A673 (cell line): ENCODE measurements at regions not wholly inside any gene's neighbourhood (a gene's known extent, or its start where the extent isn't known, plus 50 kb on each side); places are given as distances from the start of the nearest gene placed in this dataset.

Source experiments
- BruUV-seq: library from RNA; stranded (reverse); fragments of 400-500 nt; replicated peaks from 2 replicates; lab custom pipeline; 2021; lab: Mats Ljungman, UMichigan
- CTCF ChIA-PET: fragments of 300-600 bp; sonication (Branson Sonifier 250); formaldehyde crosslinking; loops from one replicate; lab custom pipeline; 2022; ENCODE audit warnings: antibody characterized with exemption; lab: Charles Lee
- POLR2A ChIA-PET: fragments of 300-600 bp; sonication (Branson Sonifier 250); formaldehyde crosslinking; loops from one replicate; lab custom pipeline; 2022; ENCODE audit warnings: antibody characterized with exemption; ENCODE audit not compliant: low non-redundant PET; lab: Charles Lee
- DNase-seq: peaks from one replicate; pipeline ENCODE4 v3.0.0-alpha.2; 2015; ENCODE audit warnings: low spot score
- H3K27ac ChIP-seq: fragments of 200-600 bp; sonication (generic); 2 replicates; pipeline ENCODE4 v1.5.1; 2016; ENCODE audit warnings: mixed run types, low read depth, mild to moderate bottlenecking, mixed read lengths, antibody characterized with exemption, low read length; ENCODE audit not compliant: poor library complexity, severe bottlenecking
- H3K27me3 ChIP-seq: fragments of 200-600 bp; sonication (generic); replicated peaks from 2 replicates; pipeline ENCODE4 v1.6.1; 2017; ENCODE audit warnings: mixed run types, low read depth, mild to moderate bottlenecking, mixed read lengths, antibody characterized with exemption, low read length; ENCODE audit not compliant: insufficient read depth, poor library complexity
- H3K36me3 ChIP-seq: fragments of 200-600 bp; sonication (generic); 2 replicates; pipeline ENCODE4 v1.6.1; 2016; ENCODE audit warnings: mixed run types, mild to moderate bottlenecking, mixed read lengths, antibody characterized with exemption, low read length; ENCODE audit not compliant: insufficient read depth, poor library complexity, severe bottlenecking
- H3K4me1 ChIP-seq: fragments of 200-600 bp; sonication (generic); 2 replicates; pipeline ENCODE4 v1.6.1; 2017; ENCODE audit warnings: mixed run types, mild to moderate bottlenecking, mixed read lengths, antibody characterized with exemption, low read length; ENCODE audit not compliant: insufficient read depth, poor library complexity, severe bottlenecking
- H3K4me3 ChIP-seq: fragments of 200-600 bp; sonication (generic); 2 replicates; pipeline ENCODE4 v1.5.1; 2016; ENCODE audit warnings: low read depth, mixed run types, mild to moderate bottlenecking, mixed read lengths, low read length; ENCODE audit not compliant: poor library complexity, severe bottlenecking
- H3K9me3 ChIP-seq: fragments of 200-600 bp; sonication (generic); 2 replicates; pipeline ENCODE4 v1.6.1; 2016; ENCODE audit warnings: mixed run types, low read depth, mild to moderate bottlenecking, mixed read lengths, antibody characterized with exemption, low read length; ENCODE audit not compliant: poor library complexity, severe bottlenecking
- CTCF ChIP-seq: fragments of 300-800, 200-600 bp; sonication (generic); conservative IDR thresholded peaks from 2 replicates; pipeline ENCODE4 v1.5.1; 2017; ENCODE audit warnings: low read depth, mild to moderate bottlenecking, antibody characterized with exemption, low read length, moderate library complexity, mixed read lengths
- EZH2 ChIP-seq: fragments of 200-600 bp; sonication (generic); IDR thresholded peaks from 2 replicates; pipeline ENCODE4 v1.6.1; 2017; ENCODE audit warnings: borderline replicate concordance, low read depth, mild to moderate bottlenecking, mixed read lengths, antibody characterized with exemption, low read length; ENCODE audit not compliant: poor library complexity, severe bottlenecking
- intact Hi-C: fragments of 100-400 bp; cut with micrococcal nuclease; formaldehyde crosslinking; loops from one replicate; pipeline ENCODE4 v1.10.0; 2022; ENCODE audit not compliant: unreplicated experiment

- TF ChIP-seq CTCF (no peak), EZH2 (no peak)
- DNase-seq: no peak
- H3K4me3 ChIP-seq: no peak overlapping the region
- no peak overlapping the region for H3K27ac ChIP-seq
- no peaks in the 10 kb centered on the region for H3K4me1 ChIP-seq
- no TSS peak for BruUV-seq
- intact Hi-C loops: no loop called here
- H3K36me3 ChIP-seq: no peaks in the 10 kb centered on the region
- H3K27me3 ChIP-seq: no peaks in the 10 kb centered on the region
- CTCF ChIA-PET: no interaction called here
- no peaks in the 10 kb centered on the region for H3K9me3 ChIP-seq
- POLR2A ChIA-PET: no interaction called here
These were observed 376.2 kb downstream of the EDEM1 start for GRCh38 chr3:5563537-5564277.

GRCh38 chr3:5564278-5564666 lies 376.8 kb downstream of the EDEM1 start:
- intact Hi-C loops: no loop called here
- ChIA-PET CTCF (no interaction called here), POLR2A (no interaction called here)
- Histone ChIP-seq H3K4me1 (no peaks in the 10 kb centered on the region), H3K36me3 (no peaks in the 10 kb centered on the region), H3K4me3 (no peak overlapping the region), H3K9me3 (no peaks in the 10 kb centered on the region), H3K27ac (no peak overlapping the region), H3K27me3 (no peaks in the 10 kb centered on the region)
- no peak for DNase-seq
- TF ChIP-seq CTCF (no peak), EZH2 (no peak)
- BruUV-seq: no TSS peak

GRCh38 chr3:5565026-5565425 lies 377.5 kb downstream of the EDEM1 start:
- TF ChIP-seq CTCF: no peak
- TF ChIP-seq EZH2: no peak
- Histone ChIP-seq H3K27ac (no peak overlapping the region), H3K9me3 (no peaks in the 10 kb centered on the region), H3K36me3 (no peaks in the 10 kb centered on the region), H3K27me3 (no peaks in the 10 kb centered on the region), H3K4me1 (no peaks in the 10 kb centered on the region), H3K4me3 (no peak overlapping the region)
- intact Hi-C loops: no loop called here
- CTCF ChIA-PET: no interaction called here
- POLR2A ChIA-PET: no interaction called here
- DNase-seq: no peak
- no TSS peak for BruUV-seq
